Epidermal melanocyte (primary cell): ENCODE measurements at regions not wholly inside any gene's neighbourhood (a gene's known extent, or its start where the extent isn't known, plus 50 kb on each side); places are given as distances from the start of the nearest gene placed in this dataset.
"Not testable (repeated sequence)": the region's sequence is repeated elsewhere in the genome, so short reads cannot be mapped to it uniquely, and the experiment has no call there.

Experiments used
- DNase-seq: peaks from one replicate; pipeline ENCODE4 v3.0.0; 2011; ENCODE audit warnings: low spot score; ENCODE audit not compliant: insufficient read length

DNA sequence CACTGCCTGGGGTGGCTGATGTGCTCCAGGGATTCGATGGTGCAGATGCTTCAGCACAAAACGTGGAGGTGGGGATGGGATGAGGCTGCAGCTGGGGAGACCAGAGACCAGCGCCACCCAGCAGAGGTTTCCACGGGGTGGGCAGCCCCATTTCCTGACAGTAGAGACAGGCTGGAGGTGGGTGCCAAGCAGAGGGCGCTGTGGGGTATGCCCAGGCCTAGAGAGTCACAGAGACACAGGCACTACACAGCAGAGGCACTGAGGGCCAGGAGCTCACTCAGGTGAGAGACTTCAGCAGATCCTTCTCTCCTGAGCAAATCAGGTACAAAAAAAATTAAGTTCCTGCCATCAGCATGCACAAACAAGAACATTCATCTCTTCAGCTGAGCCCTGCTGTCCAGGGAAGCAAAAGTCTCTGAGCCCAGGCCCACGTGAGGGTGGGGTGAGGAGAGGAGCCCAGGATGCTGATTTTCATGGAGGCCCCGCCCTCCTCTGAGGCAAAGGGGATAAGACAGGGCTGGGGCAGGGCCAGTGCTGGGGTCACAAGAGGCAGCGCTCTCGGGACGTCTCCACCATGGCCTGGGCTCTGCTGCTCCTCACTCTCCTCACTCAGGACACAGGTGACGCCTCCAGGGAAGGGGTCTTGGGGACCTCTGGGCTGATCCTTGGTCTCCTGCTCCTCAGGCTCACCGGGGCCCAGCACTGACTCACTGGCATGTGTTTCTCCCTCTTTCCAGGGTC, 53.1 kb downstream of the GGTLC2 start:
- no peak for DNase-seq

DNA sequence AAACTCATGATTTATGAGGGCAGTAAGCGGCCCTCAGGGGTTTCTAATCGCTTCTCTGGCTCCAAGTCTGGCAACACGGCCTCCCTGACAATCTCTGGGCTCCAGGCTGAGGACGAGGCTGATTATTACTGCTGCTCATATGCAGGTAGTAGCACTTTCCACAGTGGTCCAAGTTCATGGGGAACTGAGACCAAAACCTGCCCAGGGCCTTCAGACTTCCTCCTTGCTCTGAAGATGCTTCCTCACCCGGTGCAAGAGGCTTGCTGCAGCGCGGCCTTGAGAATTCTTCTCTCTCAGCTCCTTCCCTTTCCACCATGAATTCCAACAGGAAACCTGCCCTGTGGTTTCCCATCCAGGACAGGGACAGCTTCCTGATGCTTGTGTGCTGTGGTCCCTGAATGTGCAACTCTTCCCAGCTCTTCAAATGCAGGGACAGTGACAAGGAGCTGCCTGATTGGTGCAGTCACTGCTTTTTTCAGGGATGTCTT, 53.9 kb downstream of the GGTLC2 start:
- no peak for DNase-seq

DNA sequence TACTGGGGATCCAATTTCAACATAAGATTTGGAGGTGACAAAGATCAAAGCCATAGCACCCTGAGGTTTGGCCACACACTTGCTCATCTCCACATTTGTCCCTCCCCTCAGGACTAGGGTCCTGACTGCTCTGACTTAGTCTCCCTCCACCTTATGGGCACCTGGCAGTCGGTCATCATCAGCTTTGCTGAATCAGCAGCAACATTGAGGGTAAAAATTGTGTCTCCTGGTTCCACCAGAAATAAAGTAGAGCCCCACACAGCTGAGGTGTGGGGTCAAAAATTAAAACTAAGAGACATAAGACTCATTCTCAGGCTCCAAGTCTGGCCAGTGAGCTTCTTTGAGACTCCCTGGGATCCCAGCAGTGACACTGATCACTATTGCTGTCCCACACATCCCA, 56.2 kb downstream of the GGTLC2 start:
- no peak for DNase-seq

DNA sequence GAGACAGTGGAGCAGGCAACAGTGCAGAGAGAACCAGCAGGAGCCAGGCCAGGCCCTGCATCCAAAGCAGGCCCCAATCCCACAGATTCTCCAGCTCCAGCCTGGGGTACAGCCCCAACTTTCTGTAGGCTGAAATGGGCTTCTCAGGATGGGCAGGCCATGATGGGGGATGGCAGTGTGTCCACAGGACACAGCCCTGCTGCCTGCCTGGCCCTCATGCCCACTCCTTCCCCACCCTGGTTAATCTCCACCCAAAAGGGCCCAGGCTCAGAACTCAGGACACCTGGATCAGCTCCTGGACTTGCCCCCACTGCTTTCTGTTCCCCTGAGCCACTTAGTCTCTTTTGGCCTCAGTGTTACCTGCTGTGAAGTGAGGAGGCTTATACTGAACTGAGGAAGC, 57.1 kb downstream of the GGTLC2 start:
- not testable (repeated sequence) for DNase-seq

DNA sequence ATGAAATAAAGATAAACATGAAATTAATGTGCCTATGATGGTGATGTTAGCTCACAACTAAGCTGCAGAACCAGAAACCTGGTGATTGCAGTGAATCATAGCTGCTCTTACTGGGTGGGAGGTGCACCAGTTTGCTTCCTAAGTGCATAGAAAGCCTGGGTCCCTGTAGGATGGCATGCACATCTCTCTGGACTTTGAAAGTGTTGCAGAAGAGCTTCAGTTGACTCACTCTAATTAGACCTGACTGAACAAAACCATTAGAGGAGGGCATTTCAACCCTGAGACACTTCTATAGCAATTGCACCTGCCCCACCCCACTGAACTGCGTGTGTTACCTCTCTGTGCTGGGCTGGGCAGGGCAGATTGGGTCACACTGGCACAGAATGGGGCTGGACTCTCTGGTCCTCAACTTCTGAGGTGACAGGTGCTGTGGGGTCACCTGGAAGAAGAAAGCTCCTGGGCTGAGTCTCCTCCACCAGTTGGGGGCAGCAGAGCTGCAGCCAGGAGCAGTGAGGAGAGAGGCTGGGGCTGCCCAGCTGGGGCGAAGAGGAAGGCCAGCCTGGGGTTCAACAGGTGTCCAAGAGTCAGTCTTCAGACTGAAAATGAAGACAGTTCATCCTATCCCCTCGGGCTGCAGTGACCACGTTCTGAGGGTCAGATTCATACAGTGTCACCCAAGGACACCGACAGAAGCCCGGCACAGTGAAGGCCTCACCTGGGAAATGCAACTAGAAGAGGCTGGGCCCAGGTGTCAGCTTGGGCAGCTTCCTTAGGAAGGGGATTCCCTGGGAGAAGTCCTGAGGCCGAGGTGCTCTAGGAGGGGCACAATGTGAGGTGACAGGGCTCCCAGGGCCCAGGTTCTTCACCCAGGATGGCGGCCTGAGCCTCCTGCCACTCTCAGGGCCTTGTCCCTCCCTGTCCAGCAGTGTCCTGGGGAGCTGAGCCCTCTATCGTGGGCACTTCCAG, 58.1 kb downstream of the GGTLC2 start:
- no peak for DNase-seq

DNA sequence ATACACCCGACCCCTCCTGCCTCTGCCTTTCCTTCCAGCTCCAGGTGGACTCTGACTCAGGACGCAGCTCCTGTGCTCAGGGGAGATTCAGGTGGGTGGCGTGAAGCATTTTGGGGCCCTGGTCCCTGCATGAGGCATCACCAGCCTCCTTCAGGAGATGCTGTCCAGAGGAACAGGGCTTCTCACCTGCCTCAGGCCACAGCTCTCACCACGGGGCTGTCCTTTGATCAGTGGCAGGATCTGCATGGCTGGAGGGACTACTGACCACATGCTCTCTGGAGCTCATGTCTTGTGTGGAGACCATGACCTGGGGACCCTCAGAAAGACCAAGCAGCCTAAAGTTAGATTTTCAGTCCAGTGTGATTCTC, 58.8 kb downstream of the GGTLC2 start:
- DNase-seq: no peak

DNA sequence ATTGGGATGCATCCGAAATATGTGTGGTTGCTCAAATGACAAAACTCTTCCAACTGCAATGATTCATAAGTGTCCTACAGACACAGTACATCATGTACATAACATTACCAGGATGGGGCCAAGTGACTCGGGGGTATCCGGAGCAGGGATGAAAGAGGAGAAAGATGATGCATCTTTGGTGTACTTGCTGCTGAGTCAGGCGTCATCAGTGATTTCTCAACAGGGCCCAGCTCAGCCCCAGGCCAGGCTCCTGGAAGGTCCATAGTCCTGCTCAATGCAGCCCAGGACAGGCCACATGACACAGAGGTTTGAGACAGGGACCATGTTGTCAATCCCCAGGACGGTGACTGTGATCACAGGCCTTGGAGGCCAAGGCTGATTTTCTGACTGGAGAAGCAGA, 59.3 kb downstream of the GGTLC2 start:
- DNase-seq: no peak

DNA sequence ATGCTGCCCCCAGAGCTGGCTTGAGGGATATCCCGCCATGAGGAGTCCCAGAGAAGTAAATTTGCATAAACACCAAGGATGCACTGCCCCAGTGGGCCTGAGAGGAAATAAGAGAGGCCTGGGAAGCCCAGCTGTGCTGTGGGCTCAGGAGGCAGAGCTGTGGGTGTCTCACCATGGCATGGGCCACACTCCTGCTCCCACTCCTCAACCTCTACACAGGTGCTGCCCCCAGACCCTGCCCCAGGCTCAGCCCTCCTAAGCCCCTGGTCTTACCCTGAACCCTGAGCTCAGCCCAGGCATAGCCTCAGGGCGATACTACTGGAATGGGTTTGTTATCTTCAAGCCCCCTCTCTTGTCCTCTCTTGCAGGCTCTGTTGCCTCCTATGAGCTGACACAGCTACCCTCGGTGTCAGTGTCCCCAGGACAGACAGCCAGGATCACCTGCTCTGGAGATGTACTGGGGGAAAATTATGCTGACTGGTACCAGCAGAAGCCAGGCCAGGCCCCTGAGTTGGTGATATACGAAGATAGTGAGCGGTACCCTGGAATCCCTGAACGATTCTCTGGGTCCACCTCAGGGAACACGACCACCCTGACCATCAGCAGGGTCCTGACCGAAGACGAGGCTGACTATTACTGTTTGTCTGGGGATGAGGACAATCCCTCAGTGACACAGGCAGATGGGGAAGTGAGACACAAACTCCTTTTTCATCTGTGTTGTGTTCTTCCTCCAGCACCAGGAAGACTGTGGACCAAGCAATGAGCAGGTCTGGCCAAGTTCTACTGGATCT, 59.9 kb downstream of the GGTLC2 start:
- no peak for DNase-seq

DNA sequence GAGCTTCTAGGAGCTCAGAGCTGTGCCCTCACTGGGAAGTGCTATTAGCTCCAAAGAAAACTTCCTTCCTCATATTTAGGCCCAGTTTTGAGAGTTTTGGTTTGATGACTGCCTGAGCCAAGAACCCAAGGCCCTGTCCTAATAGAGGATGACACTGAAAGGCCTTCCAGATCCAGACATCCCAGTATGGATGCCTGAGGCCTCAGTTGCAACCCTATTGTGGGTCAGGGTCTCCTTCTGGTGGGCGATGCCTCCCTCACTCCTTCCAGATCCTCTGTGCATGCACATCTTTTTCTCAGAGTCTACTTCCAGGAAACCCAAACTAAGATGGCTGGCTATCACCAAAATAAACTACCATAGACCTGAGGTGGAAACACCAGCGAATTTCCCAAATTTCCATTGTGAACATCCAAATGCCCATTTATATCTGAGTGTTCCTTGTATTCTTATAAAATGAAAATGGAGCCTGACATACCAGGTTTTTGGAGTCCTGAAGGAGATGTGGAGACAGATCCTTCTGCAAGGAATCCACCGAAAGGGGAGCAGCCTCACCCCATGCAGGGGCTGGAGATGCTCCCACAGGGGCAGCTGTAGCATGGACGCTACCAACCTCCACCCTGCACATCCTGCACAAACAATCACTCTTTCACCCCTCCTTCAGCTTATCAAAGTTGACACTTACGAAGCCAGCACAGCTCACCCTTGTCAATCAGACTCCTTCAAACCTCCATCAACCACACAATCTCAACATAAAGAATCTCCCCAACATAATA, 61.1 kb downstream of the GGTLC2 start:
- no peak for DNase-seq

DNA sequence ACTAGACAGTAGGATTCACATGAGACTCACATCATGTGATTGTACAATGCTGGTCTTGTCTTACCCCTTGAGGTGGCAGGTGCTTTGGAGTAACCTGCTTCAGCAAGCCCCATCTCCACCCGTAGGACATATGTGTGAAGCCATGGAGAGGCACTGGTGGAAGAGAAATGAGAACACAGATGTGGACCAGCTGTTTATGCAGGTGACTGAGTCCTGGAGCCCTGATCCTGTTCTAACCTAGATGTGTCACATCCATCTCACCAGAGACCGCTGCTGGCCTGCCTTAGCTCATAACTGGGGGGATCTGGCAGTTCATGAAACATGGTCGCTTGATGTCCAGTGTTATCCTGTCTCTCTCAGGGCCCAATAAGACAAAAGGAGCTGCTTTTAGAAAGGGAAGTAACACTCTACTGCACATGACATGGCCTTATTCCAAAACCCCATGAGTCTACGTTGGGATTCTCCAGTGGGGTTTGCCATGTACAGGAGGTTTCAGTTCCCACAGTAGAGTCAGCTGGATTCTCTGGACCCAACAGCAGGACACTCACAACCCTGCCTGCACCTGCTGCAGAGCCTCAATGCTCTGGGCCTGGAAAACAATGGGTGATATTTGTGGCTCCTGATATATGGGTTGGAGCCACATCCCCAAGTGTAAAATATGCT, 62.0 kb downstream of the GGTLC2 start:
- no peak for DNase-seq

DNA sequence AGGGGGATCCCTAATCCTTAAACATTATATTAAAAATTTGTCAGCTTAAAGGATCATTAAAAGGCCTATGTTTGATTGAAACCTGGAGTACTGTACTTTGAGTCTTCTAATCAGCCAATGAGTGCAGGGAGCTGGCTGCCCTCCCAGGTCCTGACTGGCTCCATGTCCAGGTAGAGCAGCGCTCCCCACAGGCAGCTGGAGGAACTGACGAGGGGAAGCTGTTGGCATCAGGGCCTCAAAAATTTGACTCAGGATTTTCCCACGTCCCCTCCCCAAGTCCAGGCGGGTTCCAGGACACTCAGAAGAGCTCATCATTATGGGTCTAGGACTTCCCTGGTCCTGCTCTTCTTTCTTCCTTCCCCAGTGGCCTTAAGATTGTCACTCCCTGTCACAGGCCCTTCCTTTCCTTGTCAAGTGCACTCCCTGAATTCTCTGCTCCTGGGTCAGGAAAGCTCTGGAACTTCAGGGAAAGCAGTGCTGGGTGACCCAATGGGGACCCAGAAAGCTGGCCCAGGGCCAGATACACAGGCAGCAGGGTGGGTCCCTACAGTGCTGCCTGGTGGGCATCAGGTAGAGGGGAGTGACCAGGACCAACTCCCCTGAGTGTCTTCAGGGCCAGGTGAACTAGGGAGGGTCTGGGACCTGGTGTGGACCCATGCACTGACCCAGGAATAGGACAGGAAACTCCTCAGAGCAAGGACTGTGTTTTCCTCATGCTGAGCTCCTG, 65.5 kb downstream of the GGTLC2 start:
- DNase-seq: no peak

DNA sequence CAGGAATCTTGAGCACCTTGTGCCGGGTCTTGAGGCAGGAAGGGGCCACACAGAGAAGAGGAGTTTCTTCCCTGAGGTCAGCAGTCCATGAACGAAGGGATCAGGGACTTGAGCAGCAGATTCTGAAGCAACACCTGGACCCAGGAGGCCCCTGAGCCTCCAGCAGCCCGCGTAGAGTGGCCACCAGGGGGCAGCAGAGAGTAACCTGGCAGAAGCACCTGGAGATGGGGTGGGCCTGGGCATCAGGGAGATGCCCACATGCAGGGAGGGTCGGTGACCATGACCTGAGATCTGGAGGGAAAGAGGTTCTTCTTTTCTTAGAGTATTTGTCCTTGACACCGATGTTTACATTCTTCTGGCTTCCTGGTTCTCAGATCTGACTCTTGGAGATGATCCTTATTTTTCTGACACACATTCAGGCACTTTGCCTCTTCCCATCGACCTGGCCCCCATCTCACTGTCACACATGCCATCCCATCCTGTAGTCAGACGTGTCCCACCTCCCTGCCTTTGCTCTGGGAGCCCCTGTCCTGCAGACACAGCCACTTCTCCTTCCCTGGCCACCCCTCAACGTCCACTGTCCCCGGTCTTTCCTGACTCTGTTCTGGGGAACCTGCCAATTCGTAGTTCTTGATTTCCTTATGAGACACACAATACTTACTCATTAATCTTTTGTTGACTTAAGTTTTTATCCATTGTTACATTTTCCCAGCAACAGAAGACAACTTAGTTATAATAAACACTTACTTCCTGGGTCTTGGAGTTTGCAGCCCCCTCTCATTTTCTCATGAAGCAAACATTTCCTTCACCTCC, 66.5 kb downstream of the GGTLC2 start:
- DNase-seq: no peak

DNA sequence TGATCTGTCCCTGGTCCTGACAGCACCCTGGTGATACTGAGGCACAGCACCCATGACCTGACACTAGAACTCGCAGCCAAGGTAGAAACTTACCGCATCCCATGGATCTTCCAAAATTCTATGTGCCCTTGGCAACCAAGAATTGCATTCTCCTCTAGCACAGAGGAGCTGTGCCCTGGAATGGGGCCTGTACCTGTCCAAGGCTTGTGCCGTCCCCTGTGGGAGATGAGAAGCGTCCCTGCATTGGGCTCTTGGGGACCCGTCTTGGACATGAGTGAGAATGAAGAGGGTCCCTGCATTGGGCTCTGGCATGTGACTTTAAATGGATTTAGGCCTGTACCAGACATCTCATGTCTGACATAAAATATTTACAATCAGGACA, 67.1 kb downstream of the GGTLC2 start:
- no peak for DNase-seq

DNA sequence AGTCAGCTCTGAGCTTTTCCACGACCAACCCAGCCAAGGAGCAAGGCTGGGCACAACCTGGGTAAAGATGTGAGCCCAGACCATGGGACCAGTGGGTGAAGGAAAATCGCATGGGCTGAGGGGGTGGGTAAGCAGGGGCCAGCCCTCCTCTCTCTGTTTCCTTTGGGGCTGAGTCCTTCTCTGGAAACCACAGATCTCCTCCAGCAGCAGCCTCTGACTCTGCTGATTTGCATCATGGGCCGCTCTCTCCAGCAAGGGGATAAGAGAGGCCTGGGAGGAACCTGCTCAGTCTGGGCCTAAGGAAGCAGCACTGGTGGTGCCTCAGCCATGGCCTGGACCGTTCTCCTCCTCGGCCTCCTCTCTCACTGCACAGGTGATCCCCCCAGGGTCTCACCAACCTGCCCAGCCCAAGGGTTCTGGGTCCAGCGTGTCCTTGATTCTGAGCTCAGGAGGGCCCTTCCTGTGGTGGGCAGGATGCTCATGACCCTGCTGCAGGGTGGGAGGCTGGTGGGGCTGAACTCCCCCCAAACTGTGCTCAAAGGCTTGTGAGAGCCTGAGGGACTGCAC, 67.8 kb downstream of the GGTLC2 start:
- no peak for DNase-seq

DNA sequence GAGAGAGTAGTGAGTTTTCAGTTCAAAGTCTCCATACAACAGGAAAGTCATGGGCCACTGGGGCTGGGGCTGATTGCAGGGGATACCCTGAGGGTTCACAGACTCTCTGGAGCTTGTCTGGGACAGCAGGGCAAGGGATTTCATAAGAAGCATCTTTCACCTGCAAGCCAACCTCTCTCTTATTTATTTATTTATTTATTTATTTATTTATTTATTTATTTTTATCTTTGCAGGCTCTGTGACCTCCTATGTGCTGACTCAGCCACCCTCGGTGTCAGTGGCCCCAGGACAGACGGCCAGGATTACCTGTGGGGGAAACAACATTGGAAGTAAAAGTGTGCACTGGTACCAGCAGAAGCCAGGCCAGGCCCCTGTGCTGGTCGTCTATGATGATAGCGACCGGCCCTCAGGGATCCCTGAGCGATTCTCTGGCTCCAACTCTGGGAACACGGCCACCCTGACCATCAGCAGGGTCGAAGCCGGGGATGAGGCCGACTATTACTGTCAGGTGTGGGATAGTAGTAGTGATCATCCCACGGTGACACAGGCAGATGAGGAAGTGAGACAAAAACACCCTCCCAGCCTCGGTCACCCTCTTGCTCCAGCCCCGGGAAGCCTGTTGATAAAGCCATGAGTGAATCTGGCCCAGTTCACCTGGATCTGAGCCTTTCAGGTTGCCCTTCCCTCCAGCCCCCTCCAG, 68.4 kb downstream of the GGTLC2 start:
- no peak for DNase-seq

DNA sequence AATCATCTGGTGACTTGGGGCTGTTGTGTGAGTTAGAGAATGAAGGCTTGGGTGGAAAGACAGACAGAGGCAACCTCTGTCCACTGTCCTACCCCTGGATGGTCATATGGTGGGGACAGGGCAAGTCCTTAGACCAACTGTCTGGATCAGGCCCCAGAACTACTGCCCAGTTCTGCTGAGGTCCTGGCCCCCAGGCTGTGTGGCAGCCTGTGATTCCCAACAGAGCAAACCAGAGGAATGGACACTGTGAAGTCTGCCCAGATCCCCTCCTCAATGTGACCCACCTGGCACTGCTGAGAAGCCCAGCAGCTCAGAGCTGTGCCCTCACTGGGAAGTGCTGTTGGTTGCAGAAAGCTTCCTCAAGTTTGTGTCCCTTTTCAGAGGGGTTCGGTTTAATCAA, 69.0 kb downstream of the GGTLC2 start:
- no peak for DNase-seq

DNA sequence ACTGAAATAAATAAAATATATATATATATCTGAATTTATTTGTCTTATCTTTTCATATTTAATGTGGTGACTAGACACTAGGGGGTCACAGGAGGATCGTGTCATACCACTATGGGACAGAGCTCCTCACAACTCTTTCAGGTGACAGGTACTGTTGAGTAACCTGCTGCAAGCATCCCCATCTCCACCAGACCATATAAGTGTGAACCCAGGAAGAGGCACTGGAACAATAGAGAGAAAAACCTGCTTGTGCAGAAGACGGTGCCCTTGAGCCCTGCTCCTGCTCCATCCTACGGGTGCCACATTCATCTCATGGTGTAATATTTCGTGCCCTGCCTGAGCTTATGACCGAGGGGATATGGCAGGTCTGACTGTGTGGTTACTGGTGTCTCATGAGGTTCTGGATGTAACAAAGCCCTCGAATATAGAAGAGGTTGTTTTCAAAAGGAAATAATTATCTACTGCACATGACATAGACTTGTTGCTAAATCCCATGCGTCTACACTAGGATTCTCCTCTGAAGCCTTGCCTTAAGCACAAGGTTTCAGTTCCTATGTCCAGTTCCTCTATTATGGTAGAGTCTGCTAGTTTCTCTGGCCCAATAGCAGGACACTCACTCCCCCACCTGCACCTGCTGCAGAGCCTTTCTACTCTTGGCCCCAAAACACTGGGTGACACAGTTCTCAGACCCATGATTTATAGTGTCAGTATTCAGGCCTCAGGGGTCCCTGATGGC, 70.4 kb downstream of the GGTLC2 start:
- no peak for DNase-seq
